Thyroid gland (tissue), 4 donors: ENCODE measurements at regions not wholly inside any gene's neighbourhood (a gene's known extent, or its start where the extent isn't known, plus 50 kb on each side); places are given as distances from the start of the nearest gene placed in this dataset.

ENCODE experiments used
- DNase-seq, 2 donors: peaks; one replicate each; pipeline ENCODE4 v3.0.0-alpha.2; 2019
- H3K27ac ChIP-seq, 3 donors: fragments of 200-600 bp; sonication (generic); 1 replicate in 2 of 3; 2 replicates in 1 of 3; pipeline ENCODE4 v1.5.1; 2016 to 2019; ENCODE audit warnings: mild to moderate bottlenecking in 1 of 3, moderate library complexity in 1 of 3
- H3K27me3 ChIP-seq: fragments of 200-600 bp; sonication (generic); one replicate; pipeline ENCODE4 v1.5.1; 2019
- H3K36me3 ChIP-seq, 2 donors: fragments of 200-600 bp; sonication (generic); one replicate each; pipeline ENCODE4 v1.5.1; 2016 to 2019
- H3K4me1 ChIP-seq, 2 donors: fragments of 200-600 bp; sonication (generic); one replicate each; pipeline ENCODE4 v1.5.1; 2017 to 2019
- H3K4me3 ChIP-seq, 3 donors: fragments of 200-600 bp; sonication (generic); replicated peaks in 1 of 3; 1 replicate in 2 of 3; 2 replicates in 1 of 3; pipeline ENCODE4 v1.5.1; 2016; ENCODE audit warnings: mild to moderate bottlenecking in 1 of 3
- H3K9me3 ChIP-seq: fragments of 200-600 bp; sonication (generic); one replicate; pipeline ENCODE4 v1.5.1; 2017
- CTCF ChIP-seq, 6 experiments: fragments of 200-600 bp in 3 of 6; fragments of 450-650 bp in 3 of 6; sonication (generic) in 3 of 6; IDR thresholded peaks; one replicate each; pipeline ENCODE4 v1.5.1; 2016 to 2019; ENCODE audit warnings: antibody characterized with exemption in 6 of 6, mild to moderate bottlenecking in 2 of 6, inconsistent platforms in 1 of 6, moderate library complexity in 1 of 6
- POLR2A ChIP-seq, 2 donors: fragments of 450-650 bp; IDR thresholded peaks; one replicate each; pipeline ENCODE4 v1.6.1; 2017; ENCODE audit warnings: antibody characterized with exemption in 2 of 2, mild to moderate bottlenecking in 2 of 2, moderate library complexity in 1 of 2
- WGBS, 2 donors: methylation state at CpG; one replicate each; pipeline ENCODE4 v1.1.5; 2017; 5-methylcytosine and 5-hydroxymethylcytosine counted together
- intact Hi-C: fragments of 100-400 bp; cut with DNase I; formaldehyde crosslinking; loops from one replicate; pipeline ENCODE4 v1.15.1; 2023

- Histone ChIP-seq H3K36me3 (no peaks in the 10 kb centered on the region), H3K4me3 (no peak overlapping the region), H3K27ac (no peak overlapping the region), H3K27me3 (no peaks in the 10 kb centered on the region), H3K9me3 (no peaks in the 10 kb centered on the region), H3K4me1 (no peaks in the 10 kb centered on the region)
- WGBS, 2 donors = 94% methylated on average over 5 of the region's 5 CpGs
- TF ChIP-seq CTCF (IDR thresholded peaks at IDR 0.05) = no peak
- no peak for TF ChIP-seq POLR2A (IDR thresholded peaks at IDR 0.05)
- intact Hi-C loops = no loop called here
- DNase-seq = no peak
Measured at GRCh38 chr9:79986437-79986836, 414.7 kb downstream of the TLE4 start.

- WGBS, 2 donors = 84 to 85% methylated on average over 5 of the region's 5 CpGs
- Histone ChIP-seq H3K36me3 (no peaks in the 10 kb centered on the region), H3K4me1 (no peaks in the 10 kb centered on the region), H3K27me3 (no peaks in the 10 kb centered on the region), H3K27ac (no peak overlapping the region), H3K9me3 (no peaks in the 10 kb centered on the region), H3K4me3 (no peak overlapping the region)
- intact Hi-C loops = no loop called here
- no peak for DNase-seq
- no peak for TF ChIP-seq CTCF (IDR thresholded peaks at IDR 0.05)
- TF ChIP-seq POLR2A (IDR thresholded peaks at IDR 0.05) = no peak
Measured at GRCh38 chr9:79985772-79986171, 414.0 kb downstream of the TLE4 start.

GRCh38 chr9:79985264-79985663 lies 413.5 kb downstream of the TLE4 start:
- Histone ChIP-seq H3K36me3 (no peaks in the 10 kb centered on the region), H3K4me3 (no peak overlapping the region), H3K27ac (no peak overlapping the region), H3K9me3 (no peaks in the 10 kb centered on the region), H3K27me3 (no peaks in the 10 kb centered on the region), H3K4me1 (no peaks in the 10 kb centered on the region)
- intact Hi-C loops = no loop called here
- TF ChIP-seq POLR2A (IDR thresholded peaks at IDR 0.05) (no peak), CTCF (IDR thresholded peaks at IDR 0.05) (no peak)
- 91 to 93% methylated on average over 7 of the region's 7 CpGs for WGBS, 2 donors
- no peak for DNase-seq

- intact Hi-C loops = no loop called here
- H3K4me3 ChIP-seq = no peak overlapping the region
- WGBS, 2 donors = 80 to 84% methylated on average over 4 of the region's 4 CpGs
- DNase-seq = no peak
- TF ChIP-seq CTCF (IDR thresholded peaks at IDR 0.05) = no peak
- no peak for TF ChIP-seq POLR2A (IDR thresholded peaks at IDR 0.05)
- no peaks in the 10 kb centered on the region for H3K4me1 ChIP-seq
- no peak overlapping the region for H3K27ac ChIP-seq
- H3K9me3 ChIP-seq = no peaks in the 10 kb centered on the region
- no peaks in the 10 kb centered on the region for H3K36me3 ChIP-seq
- H3K27me3 ChIP-seq = no peaks in the 10 kb centered on the region
Measured at GRCh38 chr9:79984429-79985067, 412.8 kb downstream of the TLE4 start.

GRCh38 chr9:79980432-79980831 lies 408.7 kb downstream of the TLE4 start:
- 60 to 70% methylated on average over 3 of the region's 3 CpGs for WGBS, 2 donors
- no peak for DNase-seq
- Histone ChIP-seq H3K27ac (no peak overlapping the region), H3K36me3 (no peaks in the 10 kb centered on the region), H3K4me3 (no peak overlapping the region), H3K27me3 (no peaks in the 10 kb centered on the region), H3K4me1 (no peaks in the 10 kb centered on the region), H3K9me3 (no peaks in the 10 kb centered on the region)
- intact Hi-C loops = no loop called here
- TF ChIP-seq POLR2A (IDR thresholded peaks at IDR 0.05) (no peak), CTCF (IDR thresholded peaks at IDR 0.05) (no peak)
